HG03060 (cell line): ENCODE measurements at regions not wholly inside any gene's neighbourhood (a gene's known extent, or its start where the extent isn't known, plus 50 kb on each side); places are given as distances from the start of the nearest gene placed in this dataset.

Source experiments
- ATAC-seq: cut with Tn5 transposase; IDR thresholded peaks from one replicate; pipeline ENCODE4 v1.9.1; 2021; ENCODE audit warnings: low read depth, moderate number of reproducible peaks; ENCODE audit not compliant: unreplicated experiment

- no peak for ATAC-seq
Observed at GRCh38 chr9:87428659-87429058, 69.0 kb upstream of the DAPK1 start.

- no peak for ATAC-seq
Observed at GRCh38 chr9:87431837-87432236, 65.8 kb upstream of the DAPK1 start.

GRCh38 chr9:87433853-87434252 is 63.8 kb upstream of the DAPK1 start:
- ATAC-seq, result no peak

DNA sequence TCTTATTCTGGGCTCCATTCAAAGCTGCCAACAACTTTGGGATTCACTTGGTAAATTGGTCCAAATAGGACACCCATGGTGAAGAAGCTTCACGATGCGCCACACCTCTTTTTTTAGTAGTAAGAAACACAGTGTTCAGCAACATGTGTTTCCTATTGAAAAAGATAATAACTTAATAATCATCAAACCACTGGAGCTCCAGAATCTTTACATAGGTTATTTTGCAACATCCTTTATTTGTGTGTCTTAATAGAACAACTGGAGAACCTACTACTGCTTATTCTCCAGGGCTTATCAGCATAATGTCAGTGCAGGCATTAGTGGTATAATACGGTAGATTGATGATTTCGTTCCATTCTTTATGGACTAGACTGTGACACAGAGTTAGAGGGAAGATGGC is 63.3 kb upstream of the DAPK1 start:
- ATAC-seq, result no peak

DNA sequence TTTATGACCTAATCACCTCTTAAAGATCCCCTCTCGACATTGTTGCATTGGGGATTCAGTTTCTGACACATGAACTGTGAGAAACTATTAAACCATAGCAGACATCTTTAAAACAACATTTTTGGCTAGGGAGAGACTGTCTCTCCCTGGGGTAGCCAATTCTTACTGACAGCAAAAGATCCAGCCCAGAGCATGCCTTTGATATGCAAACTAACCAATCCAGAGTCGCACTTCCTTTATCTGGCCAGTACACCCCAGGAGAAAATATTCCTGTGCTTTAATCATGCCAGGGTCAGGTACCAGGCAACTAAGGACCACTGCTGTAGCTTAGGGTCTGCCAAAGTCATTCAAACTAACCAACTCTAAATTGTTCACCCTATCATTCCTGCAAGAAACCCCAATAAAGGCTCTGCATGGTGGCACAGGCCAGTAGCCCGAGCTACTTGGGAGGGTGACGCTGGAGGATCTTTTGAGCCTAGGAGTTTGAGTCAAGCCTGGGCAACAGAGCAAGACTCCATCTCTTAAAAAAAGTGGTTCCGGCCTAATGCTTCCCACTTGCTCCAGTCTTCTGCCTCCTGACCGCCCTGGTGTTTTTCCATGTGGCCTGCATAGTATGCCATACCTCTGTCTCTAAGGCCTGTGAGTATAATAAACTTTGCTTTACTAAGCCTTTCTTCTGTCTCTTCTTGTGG is 62.3 kb upstream of the DAPK1 start:
- no peak for ATAC-seq

GRCh38 chr9:87436716-87437115 is 61.0 kb upstream of the DAPK1 start:
- ATAC-seq, result no peak

DNA sequence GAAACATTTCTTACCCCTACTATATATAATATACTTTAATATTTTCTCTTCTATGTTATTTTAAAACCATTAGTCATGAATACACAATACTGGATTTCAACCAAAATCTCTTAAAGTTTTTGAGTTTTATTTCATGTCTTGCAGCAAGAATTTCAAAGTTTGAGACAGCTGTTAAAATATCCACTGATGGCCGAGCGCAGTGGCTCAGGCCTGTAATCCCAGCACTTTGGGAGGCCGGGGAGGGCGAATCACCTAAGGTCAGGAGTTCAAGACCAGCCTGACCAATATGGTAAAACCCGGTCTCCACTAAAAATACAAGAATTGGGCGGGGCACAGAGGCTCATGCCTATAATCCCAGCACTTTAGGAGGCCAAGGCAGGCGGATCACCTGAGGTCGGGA is 59.7 kb upstream of the DAPK1 start:
- ATAC-seq, result no peak

- ATAC-seq, result no peak
Observed at GRCh38 chr9:87441251-87441650, 56.4 kb upstream of the DAPK1 start.

GRCh38 chr9:87442451-87442850 is 55.2 kb upstream of the DAPK1 start:
- no peak for ATAC-seq

DNA sequence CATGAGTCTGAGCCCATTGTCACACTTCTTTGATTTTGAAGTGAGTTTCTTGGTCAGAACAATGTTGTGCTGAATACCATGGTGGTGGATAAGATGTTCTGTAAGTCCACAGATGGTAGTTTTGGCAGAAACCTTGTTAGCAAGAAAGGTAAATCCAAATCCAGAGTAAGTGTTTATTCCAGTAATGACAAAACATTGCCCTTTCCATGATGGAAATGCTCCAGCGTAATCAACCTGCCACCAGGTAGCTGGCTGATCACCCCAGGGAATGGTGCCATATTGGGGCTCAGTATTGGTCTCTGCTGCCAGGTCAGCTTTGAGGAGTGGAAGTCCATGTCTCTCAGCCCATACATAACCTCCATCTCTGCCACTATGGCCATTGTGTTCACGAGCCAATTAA is 54.7 kb upstream of the DAPK1 start:
- no peak for ATAC-seq

DNA sequence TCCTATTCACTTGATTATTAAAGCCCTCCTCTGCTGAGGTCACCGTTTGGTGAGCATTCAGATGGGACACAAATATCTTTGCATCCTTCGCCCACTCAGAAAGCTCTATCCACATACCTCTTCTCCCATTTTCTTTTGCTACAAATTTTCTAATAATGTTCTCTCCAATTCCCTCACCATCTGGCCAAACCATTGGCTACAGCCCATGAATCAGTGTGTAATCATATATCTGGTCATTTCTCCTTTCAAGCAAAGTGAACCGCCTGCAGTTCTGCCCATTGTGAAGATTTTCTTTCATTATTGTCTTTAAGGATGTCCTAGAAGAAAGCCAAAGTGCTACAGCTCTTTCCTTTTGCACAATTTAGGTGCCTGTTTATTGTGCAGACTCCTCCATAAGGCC is 54.2 kb upstream of the DAPK1 start:
- no peak for ATAC-seq

GRCh38 chr9:87445646-87446045 is 52.0 kb upstream of the DAPK1 start:
- ATAC-seq, result peak; percentile 96

DNA sequence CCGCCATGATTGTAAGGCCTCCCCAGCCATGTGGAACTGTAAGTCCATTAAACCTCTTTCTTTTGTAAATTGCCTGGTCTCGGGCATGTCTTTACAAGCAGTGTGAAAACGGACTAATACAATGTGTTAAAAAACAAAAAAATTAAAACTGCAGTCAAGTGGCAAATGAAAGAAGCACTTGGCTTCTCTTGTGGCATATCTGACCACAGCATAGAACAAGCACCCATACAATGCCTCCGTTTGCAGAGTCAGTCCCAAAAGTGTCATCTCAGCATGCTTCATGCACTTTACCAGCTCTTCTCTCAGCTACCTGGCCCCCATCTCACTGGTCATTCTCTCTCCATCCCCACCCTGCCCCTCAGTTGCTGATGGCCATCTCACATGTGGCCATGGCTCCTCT is 51.1 kb upstream of the DAPK1 start:
- no peak for ATAC-seq

DNA sequence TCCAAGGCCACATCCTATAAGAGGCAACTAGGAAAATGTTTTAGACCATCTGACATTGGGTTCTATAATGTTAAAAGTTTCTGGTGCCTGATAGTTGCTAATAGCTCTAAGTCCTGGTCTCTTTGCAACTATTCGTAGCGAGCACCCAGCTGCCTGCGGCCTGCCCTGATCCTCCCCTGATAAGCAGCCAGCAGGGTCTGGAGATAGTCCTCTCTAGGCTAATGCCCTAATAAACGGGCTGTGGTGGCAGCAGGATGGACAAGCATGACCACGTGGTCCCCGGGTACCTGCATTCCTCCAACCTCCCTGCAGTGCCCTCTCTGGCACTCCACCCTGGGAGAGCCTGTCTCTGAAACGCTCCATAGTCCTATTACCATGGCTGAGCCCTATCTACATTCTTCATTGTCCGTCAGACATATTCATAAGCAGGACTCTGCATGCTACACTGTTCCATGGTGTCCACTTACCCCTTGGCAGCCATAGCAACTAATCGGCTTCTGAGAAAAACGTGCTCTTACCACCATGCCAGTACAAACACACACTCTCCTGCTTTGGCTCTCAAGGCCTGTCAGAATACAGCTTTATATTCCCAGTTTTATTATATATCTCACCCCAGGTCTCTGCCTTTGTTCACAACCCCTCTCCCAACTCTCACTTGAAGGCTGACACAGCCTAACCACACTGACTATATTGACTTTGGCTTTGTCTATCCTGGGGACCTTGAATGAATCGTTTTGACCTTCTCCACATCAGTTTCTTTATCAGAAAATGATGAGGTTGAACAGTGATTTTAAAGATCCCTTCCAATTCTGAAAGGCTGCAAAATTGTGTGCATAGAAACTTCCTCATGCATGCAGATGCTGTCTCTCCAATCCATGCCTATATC is 49.9 kb upstream of the DAPK1 start:
- no peak for ATAC-seq
